GM21381 (cell line): ENCODE measurements at regions not wholly inside any gene's neighbourhood (a gene's known extent, or its start where the extent isn't known, plus 50 kb on each side); places are given as distances from the start of the nearest gene placed in this dataset.

Source experiments
- ATAC-seq: cut with Tn5 transposase; IDR thresholded peaks from one replicate; pipeline ENCODE4 v1.9.1; 2021; ENCODE audit warnings: mild to moderate bottlenecking, moderate library complexity; ENCODE audit not compliant: unreplicated experiment

DNA sequence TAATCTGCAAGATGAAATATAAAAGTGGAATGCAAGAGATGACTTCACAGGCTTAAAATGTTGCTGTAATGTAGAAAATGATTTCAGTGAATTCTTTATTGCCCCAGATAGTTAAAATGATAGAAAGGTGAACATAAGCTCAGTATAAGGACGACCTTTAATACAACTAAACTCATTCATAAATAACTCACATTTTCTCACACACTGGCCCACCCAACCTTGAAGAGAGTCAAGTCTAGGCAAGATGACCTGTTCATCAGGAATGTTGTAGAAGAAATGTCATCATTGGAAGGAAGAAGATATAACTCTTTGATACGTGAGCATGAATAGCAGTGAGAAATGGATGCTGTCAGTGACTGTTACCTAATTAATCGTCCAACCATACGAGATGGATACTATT is 111.1 kb upstream of the SASH1 start:
- ATAC-seq, result no peak

DNA sequence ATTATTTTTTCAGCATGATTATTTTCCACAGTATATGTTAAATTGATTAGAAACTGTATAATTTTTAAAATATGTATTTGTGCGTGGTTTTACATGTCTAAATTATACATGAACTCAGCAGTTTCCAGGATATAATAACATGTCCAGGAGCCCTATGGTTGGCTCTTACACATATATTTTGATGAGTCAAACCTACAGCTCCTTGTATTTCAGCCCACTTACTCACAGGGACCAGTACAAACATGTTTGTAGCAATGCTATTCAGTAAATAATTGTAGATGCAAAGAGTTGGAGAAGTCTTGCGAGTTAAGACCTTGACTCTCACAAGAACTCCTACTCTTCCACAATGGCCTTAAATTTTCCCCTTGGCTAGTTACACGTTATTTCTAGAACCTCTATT is 107.2 kb upstream of the SASH1 start:
- ATAC-seq, result no peak

DNA sequence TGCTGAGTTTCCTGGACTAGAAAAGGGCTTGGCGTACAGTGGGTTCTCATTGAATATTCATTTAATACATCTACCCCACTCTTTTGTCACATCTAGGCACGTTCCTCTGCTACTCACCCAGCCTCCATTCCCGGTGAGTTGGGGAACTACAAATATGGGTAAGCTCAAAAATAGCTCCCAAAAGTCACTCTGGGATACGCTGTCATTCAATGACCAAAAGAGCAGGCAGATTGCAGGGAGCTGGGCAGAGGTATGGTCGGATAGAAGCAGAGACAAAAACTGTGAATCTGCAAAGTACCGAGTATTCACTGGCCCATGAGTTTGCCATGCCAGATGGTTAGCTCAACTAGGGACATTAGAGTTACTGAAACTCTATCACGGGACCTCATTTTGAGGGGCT is 103.9 kb upstream of the SASH1 start:
- no peak for ATAC-seq

DNA sequence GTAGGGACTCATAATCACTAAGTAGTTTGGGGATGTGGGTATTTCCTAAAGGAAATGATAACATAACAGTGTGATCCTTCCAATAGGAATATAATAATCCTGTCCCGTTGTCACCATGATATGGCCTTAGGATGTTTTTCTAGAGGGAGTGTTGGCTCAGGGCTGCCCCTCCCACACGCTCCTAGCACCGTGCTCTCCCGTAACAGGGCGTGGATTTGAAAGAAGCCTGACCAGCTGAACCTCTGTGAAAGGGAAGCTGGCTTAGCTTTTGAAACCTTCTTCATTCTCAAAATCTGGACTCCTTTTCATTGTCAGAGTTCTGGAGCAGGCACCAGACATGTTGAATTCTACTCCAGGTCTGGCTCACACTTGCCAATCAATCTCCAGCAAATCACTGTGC is 103.4 kb upstream of the SASH1 start:
- no peak for ATAC-seq

DNA sequence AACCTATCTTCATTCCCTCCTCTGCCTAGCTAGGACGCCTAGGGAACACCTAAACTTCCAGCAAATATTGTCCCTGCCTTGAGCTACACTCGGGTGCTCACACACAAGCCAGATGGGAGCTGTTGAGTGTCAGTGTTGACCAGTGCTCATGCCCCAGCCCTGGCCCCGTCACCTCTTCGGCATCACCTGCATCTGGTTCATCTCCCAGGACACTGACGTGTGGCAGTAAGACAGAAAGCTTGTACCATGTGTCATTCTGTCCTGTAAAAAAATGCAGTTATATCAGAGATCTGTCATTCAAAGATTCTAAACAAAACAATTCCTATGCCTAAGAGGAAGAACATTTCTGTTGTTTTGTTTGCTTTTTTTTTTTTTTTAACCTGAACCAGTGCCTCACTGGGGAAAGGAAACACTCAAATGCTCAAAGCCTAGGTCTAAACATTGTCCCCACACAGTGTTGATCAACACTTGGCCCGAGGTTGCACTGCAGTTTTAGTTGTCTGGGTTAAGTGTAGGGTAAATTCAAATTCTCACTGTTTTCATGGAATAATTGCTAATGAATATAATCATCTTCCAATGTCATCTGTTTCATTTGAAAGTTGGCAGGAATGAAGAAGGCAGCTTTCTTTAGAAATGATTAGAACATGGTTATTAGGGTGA is 102.7 kb upstream of the SASH1 start:
- ATAC-seq, result no peak

DNA sequence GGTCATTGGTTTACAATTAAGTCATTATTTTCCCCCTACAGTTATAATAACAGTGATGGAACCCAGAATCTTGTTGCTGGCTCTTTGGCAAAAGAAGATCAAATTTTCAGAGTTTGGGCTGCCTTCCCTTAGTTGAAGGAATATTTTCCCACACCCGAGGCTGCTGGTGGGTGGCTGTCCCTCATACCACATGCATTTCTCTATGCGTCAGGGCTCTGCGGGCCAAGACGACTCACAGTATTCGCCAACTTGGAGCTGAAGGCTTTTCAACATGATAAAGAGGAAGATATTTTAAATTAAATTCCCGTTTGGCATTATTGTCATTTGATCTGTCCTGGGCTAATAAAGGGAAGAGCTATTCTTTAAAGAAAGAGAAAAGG is 102.2 kb upstream of the SASH1 start:
- no peak for ATAC-seq

DNA sequence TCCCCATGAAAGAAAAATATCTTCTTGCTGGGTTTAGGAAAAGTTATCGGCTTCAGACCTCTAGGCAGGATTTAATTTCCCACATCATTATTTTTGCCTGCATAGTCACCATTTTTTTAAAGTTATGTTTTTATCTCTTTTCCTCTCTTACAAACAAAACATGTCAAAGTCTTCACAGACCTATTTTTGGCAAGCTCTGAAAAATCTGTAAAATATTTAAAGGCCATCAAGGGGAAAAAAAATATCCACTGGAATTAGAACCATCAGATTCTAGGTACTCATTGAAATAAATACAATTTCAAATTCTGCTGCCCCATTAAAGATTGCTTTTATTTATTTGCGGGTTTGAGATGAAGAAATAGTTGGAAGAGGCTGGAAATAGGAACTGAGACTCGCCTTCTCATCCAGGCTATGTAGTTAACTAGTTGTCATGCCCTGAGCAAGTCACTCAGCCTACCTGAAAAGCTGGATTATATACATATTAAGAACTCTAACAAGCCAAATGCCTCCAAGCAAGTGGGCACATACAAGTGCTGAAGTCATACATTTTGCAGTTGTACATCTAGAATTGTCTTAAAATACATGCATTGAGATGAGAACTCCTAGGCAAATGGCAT is 101.7 kb upstream of the SASH1 start:
- no peak for ATAC-seq

DNA sequence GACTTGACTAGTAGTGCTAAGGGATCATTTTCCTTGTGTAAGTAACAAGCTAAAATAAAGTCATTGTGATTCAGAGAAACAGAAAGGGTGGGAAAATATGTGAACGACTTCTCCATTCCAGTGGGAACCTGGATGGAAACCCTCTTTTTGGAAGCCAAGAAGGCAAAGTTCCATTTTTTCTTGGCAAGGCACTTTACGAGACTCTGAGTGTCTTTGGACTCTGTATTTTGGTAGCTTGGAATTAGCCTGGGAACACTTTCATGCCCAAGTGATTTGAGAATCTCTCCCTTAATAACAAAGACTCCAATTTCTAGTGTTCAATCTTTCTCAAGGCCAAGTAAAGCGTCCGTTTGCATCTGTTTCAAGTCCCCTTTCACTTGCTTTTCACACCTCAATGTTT is 100.5 kb upstream of the SASH1 start:
- ATAC-seq, result no peak

DNA sequence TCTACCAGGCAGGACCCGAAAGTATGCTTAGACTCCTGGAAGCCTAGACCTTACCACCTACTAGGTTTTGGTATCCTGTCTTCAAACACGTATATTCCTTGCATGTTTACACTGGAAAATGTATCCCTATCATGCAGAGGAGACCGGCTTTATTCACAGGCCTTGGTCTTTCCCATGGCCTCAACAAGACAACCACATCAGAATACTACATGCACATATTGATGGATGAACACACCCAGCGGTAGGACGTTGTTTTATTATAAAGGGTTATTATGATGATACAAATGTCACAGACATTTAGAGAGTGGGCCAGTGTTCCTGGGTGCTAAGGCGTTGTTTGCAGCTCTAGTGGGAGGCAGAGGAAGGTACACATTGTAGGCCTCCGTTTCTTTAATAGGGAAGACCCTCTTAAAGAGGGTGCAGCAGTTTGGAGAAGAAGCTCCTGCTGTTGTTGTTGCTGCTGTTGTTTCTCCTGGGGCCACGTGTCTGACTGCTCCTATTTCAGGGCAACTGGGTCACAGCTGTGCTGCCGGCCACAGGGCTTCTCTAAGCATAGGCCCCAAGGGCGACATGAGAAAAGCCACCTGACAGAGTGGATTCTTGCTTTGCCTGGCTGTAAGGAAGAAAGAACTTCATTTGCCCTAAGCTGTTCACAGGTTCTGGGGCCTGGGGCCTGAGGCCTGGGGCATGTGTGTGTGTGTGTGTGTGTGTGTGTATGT is 98.3 kb upstream of the SASH1 start:
- no peak for ATAC-seq

DNA sequence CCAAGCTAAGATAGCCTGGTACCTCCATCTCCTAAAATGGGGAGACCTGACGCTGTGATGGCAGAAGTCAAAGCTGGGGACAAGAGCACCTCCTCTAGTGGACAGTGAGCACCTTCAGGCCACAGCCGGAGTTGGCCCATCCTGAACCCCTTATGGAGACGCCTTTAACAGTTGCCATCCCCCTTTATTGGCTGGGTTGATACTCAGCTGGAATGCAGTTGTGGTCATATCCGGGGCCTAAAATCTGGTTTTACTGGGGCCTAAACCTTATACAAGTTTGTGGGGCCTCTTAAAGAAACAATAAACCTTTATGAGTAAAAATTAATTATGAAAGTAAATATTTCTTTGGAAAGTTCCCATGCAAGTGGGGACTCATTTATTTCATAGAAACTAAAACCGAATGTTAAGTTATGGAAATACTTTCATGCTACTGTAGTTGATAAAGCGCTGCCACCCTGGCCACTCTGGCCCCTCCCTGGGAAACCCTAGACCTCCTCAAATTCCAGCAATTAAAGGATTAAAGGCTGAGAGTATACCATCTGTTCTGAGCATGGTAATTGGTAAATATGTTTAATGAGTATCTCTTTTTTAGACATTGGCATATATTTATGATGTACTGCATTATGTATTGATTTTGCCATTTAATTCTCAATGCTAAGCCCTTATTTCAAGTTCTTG is 95.1 kb upstream of the SASH1 start:
- ATAC-seq, result no peak

DNA sequence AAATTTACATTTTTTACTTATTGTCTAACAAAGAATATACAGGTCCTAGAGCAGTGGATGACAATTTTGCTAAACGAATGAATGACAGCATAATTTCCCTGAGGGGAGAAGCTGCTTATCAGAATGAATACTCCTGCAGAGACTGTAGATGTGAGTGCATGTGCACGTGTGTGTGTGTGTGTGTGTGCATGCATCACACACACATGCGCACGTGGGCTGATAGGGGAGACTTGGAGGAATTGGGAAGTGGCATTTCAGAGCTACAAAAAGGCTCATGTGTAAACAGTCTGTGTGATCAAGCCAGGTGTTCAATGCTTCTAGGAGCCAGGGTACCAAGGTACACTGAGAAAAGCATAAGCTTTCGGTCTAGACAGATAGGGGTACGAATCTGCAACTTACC is 93.5 kb upstream of the SASH1 start:
- ATAC-seq, result no peak

DNA sequence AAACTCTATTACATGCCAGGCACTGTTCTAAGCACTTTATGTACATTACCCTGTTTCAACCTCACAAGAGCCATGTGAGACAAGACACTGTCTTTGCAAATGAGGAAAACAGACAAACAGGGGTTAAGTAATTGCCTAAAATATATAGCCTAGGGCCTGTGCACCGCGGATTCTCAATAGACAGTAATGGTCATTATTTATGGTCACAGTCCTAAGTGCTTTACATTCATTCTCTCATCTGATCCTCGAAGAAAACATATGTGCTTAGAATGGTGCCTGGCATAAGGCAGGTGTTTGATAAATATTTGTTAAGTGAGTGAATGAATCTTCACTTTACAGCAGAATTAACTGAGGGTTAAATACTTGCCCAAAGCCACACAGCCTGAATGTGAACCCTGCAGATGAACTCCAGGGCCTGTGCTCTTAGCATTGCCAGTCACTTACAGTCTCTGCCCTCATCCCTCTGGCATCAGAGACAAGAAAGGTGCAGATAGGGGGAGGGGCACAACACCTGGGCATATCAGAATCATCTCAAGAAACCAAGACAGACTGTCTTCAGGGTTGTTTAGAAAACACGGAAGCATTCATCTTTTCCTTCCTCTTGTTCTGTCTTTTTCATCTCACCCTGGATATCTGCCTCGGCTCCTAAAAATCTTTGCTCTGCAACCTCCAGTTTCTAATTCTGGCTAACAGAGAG is 92.8 kb upstream of the SASH1 start:
- no peak for ATAC-seq

DNA sequence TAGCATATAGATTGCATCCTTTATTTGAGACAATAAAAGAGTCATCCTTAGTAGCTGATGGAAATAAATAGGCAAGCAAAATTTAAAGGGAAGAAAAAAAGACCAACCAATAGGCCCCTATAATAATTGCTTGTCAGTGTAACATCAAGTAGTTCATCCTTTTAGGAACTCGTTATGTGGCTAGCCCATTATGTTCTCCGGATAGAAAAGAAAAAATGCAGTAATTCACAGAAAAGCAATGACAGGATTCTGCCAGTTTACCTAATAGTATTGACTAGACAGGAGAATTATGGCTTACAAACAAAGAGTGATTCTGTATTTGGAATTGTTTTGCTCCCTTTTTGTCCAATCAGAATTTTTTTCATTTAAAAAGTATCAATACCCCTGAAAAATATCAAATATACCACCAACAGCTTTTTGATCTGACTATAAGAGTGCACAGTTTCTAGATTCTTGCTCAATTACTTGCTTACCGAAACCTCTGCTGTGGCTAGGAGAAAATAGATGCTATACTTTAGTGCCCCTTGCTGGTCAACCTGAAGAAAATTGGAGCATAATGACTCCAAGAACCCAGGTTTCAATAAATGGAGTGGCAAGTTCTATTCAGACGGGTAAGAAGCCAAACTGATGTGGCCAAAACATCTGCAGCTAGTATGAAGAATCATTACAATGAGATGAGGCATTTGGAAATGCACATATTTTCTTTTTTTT is 91.5 kb upstream of the SASH1 start:
- no peak for ATAC-seq

DNA sequence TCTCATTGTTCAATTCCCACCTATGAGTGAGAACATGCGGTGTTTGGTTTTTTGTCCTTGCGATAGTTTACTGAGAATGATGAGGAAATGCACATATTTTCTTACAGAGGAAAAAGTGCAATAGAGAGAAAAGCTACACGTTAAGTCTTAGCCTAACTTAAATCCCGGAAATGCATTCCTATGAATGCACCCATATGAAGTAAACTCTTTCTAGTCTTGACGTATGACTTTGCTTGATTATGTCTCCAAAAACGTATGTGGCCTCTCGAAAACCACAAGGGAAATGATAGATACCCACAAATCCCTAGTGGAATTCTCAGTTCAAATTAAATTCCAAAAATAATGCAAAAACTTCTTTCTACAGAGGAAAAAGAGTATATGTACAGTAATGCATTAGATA is 90.7 kb upstream of the SASH1 start:
- ATAC-seq, result no peak

DNA sequence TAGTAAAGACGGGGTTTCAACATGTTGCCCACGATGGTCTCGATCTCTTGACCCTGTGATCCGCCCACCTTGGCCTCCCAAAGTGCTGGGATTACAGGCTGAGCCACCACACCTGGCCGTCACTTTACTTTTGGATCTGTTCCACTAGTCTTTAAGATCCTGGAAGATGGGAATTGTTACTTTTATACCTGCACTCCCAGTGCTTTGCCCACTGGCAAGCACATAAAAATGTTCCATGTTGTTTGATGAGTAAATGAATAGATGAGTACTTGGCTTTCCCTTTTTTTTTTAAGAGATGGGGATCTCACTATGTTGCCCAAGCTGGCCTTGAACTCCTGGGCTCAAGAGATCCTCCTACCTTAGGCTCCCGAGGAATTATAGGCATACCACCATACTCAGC is 84.8 kb upstream of the SASH1 start:
- no peak for ATAC-seq

DNA sequence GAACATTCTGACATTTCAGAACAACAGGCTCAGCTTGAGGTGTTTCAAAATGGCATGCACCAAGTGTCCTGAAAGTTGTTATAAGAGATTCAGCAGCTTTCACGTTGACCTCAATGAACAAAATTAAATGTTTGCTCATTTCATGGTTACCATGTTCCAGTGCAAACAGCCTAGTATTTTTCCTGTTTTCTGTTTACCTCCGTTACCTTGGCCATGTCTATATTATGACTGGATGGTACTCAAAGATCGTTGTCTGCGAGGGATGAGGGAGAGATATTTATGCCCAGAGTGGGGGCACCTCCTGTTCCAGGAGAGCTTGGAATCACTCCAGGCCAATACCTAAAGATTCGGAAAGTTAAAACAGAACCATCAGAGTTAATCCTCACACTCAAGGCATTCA is 83.8 kb upstream of the SASH1 start:
- no peak for ATAC-seq

DNA sequence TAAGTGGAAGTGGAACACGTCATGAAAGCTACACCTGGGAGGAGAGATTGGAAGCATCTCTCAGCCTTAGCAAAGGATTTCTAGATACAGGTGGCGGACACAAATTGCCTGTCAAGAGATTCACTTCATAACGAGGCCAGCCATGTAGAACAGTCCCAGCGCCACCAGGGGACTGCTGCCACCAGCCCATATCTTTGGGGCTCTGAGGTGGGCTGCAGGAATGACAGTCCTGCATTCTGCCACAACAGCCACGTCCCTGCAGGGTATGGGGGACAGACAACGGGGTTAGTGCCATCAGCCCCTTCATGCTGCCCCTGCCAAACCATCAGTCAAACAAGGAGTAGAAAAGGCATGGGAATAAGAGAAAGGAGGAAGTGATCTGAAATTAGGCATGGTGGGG is 81.2 kb upstream of the SASH1 start:
- no peak for ATAC-seq

DNA sequence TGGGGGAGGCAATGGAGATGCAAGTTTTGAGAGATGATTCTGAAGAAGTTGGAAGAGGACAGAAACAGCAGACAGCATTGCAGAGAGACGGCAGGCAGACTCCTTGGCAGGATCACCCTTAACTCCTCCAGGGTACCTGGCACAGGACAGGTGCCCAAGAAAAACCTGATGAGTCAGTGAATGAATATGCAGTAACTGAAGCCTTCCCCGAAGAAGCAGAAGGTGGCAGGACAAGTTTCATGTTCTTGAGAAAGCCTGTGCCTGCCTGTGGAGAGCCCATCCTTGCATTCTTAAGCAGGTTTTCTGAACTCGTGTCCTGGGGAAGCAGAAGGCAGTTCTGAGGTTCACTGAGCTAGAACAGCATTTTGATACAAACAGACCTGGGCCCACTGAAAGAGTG is 79.6 kb upstream of the SASH1 start:
- ATAC-seq, result no peak

DNA sequence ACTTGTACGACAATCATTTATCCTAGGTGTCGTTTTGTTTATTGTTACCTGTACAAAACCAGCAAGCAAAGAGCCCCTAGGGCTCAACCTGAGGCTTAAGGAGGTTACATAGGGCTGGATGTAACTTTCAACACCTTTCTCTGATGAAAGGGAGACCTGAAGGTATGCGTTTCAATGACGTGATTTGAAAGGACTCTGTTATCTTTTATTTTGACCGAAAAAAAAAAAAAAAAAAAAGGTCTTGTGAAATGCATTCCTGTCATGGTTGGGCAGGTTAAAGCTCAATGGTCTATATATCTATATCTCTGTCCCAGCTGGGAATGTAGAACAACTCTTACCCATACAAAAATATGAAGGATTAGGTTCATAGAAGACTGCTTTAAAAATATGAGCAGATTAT is 78.7 kb upstream of the SASH1 start:
- ATAC-seq, result no peak

DNA sequence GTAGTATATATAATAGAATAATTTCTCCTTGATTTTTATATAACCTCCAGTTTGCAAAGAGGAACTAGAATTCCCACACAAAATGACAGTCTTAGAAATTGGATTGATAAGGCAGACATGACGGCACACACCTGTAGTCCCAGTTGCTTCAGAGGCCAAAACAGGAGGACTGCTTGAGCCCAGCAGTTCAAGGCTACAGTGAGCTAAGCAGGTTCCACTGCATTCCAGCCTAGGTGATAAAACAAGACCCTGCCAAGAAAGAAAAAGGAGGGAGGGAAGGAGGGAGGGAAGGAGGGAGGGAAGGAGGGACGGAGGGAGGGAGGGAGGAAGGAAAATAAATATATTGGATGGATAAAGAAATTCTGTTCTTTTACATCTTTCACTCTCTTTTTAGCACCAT is 77.6 kb upstream of the SASH1 start:
- ATAC-seq, result no peak

DNA sequence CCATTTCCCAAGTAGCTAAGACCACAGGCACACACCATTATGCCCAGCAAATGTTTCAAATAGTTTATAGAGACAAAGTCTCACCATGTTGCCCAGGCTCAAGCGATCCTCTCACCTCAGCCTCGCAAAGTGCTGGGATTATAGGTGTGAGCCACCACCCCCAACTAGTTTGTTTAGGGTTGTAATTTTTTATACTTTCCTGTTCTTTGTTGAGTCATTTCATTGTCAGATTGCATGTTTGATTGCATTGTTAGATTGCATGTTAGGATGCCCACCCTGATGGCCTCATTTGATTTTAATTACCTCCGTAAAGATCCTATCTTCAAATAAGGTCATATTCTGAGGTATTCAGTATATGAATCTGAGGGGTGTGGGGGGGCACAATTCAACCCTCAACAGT is 73.3 kb upstream of the SASH1 start:
- no peak for ATAC-seq
